HL-60 (cell line): ENCODE measurements at regions not wholly inside any gene's neighbourhood (a gene's known extent, or its start where the extent isn't known, plus 50 kb on each side); places are given as distances from the start of the nearest gene placed in this dataset.

Experiments used
- CTCF ChIP-seq: IDR thresholded peaks from one replicate; pipeline ENCODE4 v1.5.1; 2011; ENCODE audit warnings: low read length, control low read depth, inconsistent platforms; ENCODE audit not compliant: insufficient read depth
- GABPA ChIP-seq: IDR thresholded peaks from 2 replicates; pipeline ENCODE4 v1.6.1; 2012; ENCODE audit warnings: low read depth
- REST ChIP-seq: IDR thresholded peaks from 2 replicates; pipeline ENCODE4 v1.6.1; 2012; ENCODE audit warnings: low read depth; ENCODE audit not compliant: insufficient replicate concordance

GRCh38 chr12:83784298-83784890 lies 1097.7 kb downstream of the TMTC2 start:
- TF ChIP-seq CTCF (no peak), GABPA (no peak), REST (no peak)
